ENCODE measurements at regions not wholly inside any gene's neighbourhood (a gene's known extent, or its start where the extent isn't known, plus 50 kb on each side); places are given as distances from the start of the nearest gene placed in this dataset.
A peak's percentile ranks its signal among the peaks of the same experiment; 100 is the strongest.

GRCh38 chr18:23377669-23378301, 75.3 kb upstream of the RIOK3 start:
- H3K27ac ChIP-seq (ENCODE audit: low read depth, low read length): peak overlapping the region; percentile 61
- no peak overlapping the region for H3K4me3 ChIP-seq (ENCODE audit: low read length)
- H3K36me3 ChIP-seq (ENCODE audit: control insufficient read depth, insufficient read depth, low read length): no peaks in the 10 kb centered on the region
- H3K27me3 ChIP-seq (ENCODE audit: control insufficient read depth, insufficient read depth, low read length): no peaks in the 10 kb centered on the region
- peaks cover 8% of the 10 kb centered on the region for H3K4me1 ChIP-seq (ENCODE audit: control insufficient read depth, insufficient read depth, low read length)
- no peak overlapping the region for H3K9ac ChIP-seq (ENCODE audit: low read length)

- Histone ChIP-seq H3K4me3 (ENCODE audit: low read length) (no peak overlapping the region), H3K27ac (ENCODE audit: low read depth, low read length) (peak overlapping the region; percentile 61), H3K36me3 (ENCODE audit: control insufficient read depth, insufficient read depth, low read length) (no peaks in the 10 kb centered on the region), H3K9ac (ENCODE audit: low read length) (no peak overlapping the region), H3K27me3 (ENCODE audit: control insufficient read depth, insufficient read depth, low read length) (no peaks in the 10 kb centered on the region), H3K4me1 (ENCODE audit: control insufficient read depth, insufficient read depth, low read length) (peaks cover 8% of the 10 kb centered on the region)
These were observed 74.8 kb upstream of the RIOK3 start for GRCh38 chr18:23378302-23378686.

GRCh38 chr18:23380001-23380550, 73.0 kb upstream of the RIOK3 start:
- Histone ChIP-seq H3K36me3 (ENCODE audit: control insufficient read depth, insufficient read depth, low read length) (no peaks in the 10 kb centered on the region), H3K4me3 (ENCODE audit: low read length) (no peak overlapping the region), H3K27me3 (ENCODE audit: control insufficient read depth, insufficient read depth, low read length) (no peaks in the 10 kb centered on the region), H3K4me1 (ENCODE audit: control insufficient read depth, insufficient read depth, low read length) (peaks cover 8% of the 10 kb centered on the region), H3K9ac (ENCODE audit: low read length) (no peak overlapping the region), H3K27ac (ENCODE audit: low read depth, low read length) (no peak overlapping the region)

- no peak overlapping the region for H3K4me3 ChIP-seq (ENCODE audit: low read length)
- H3K36me3 ChIP-seq (ENCODE audit: control insufficient read depth, insufficient read depth, low read length): no peaks in the 10 kb centered on the region
- H3K4me1 ChIP-seq (ENCODE audit: control insufficient read depth, insufficient read depth, low read length): peaks cover 8% of the 10 kb centered on the region
- no peak overlapping the region for H3K27ac ChIP-seq (ENCODE audit: low read depth, low read length)
- no peak overlapping the region for H3K9ac ChIP-seq (ENCODE audit: low read length)
- H3K27me3 ChIP-seq (ENCODE audit: control insufficient read depth, insufficient read depth, low read length): no peaks in the 10 kb centered on the region
These were observed 72.3 kb upstream of the RIOK3 start for GRCh38 chr18:23380817-23381216.

- no peak overlapping the region for H3K27ac ChIP-seq (ENCODE audit: low read depth, low read length)
- no peak overlapping the region for H3K4me3 ChIP-seq (ENCODE audit: low read length)
- peaks cover 3% of the 10 kb centered on the region for H3K4me1 ChIP-seq (ENCODE audit: control insufficient read depth, insufficient read depth, low read length)
- H3K36me3 ChIP-seq (ENCODE audit: control insufficient read depth, insufficient read depth, low read length): no peaks in the 10 kb centered on the region
- no peak overlapping the region for H3K9ac ChIP-seq (ENCODE audit: low read length)
- H3K27me3 ChIP-seq (ENCODE audit: control insufficient read depth, insufficient read depth, low read length): no peaks in the 10 kb centered on the region
These were observed 69.6 kb upstream of the RIOK3 start for GRCh38 chr18:23383494-23383893.

- no peaks in the 10 kb centered on the region for H3K36me3 ChIP-seq (ENCODE audit: control insufficient read depth, insufficient read depth, low read length)
- H3K27ac ChIP-seq (ENCODE audit: low read depth, low read length): no peak overlapping the region
- H3K4me1 ChIP-seq (ENCODE audit: control insufficient read depth, insufficient read depth, low read length): no peaks in the 10 kb centered on the region
These were observed 68.0 kb upstream of the RIOK3 start for GRCh38 chr18:23384778-23385736.

GRCh38 chr18:23386317-23386716, 66.8 kb upstream of the RIOK3 start:
- no peaks in the 10 kb centered on the region for H3K36me3 ChIP-seq (ENCODE audit: control insufficient read depth, insufficient read depth, low read length)
- no peak overlapping the region for H3K9ac ChIP-seq (ENCODE audit: low read length)
- no peaks in the 10 kb centered on the region for H3K4me1 ChIP-seq (ENCODE audit: control insufficient read depth, insufficient read depth, low read length)
- H3K4me3 ChIP-seq (ENCODE audit: low read length): no peak overlapping the region
- H3K27ac ChIP-seq (ENCODE audit: low read depth, low read length): no peak overlapping the region
- no peaks in the 10 kb centered on the region for H3K27me3 ChIP-seq (ENCODE audit: control insufficient read depth, insufficient read depth, low read length)

More at GRCh38 chr18:23384778-23385736, 68.0 kb upstream of the RIOK3 start:
- no peak overlapping the region for H3K4me3 ChIP-seq (ENCODE audit: low read length)
- no peaks in the 10 kb centered on the region for H3K27me3 ChIP-seq (ENCODE audit: control insufficient read depth, insufficient read depth, low read length)
- no peak overlapping the region for H3K9ac ChIP-seq (ENCODE audit: low read length)

GRCh38 chr18:23387265-23387664, 65.8 kb upstream of the RIOK3 start:
- no peaks in the 10 kb centered on the region for H3K4me1 ChIP-seq (ENCODE audit: control insufficient read depth, insufficient read depth, low read length)
- H3K27ac ChIP-seq (ENCODE audit: low read depth, low read length): no peak overlapping the region
- no peak overlapping the region for H3K4me3 ChIP-seq (ENCODE audit: low read length)
- no peak overlapping the region for H3K9ac ChIP-seq (ENCODE audit: low read length)
- H3K36me3 ChIP-seq (ENCODE audit: control insufficient read depth, insufficient read depth, low read length): no peaks in the 10 kb centered on the region
- H3K27me3 ChIP-seq (ENCODE audit: control insufficient read depth, insufficient read depth, low read length): no peaks in the 10 kb centered on the region

- H3K9ac ChIP-seq (ENCODE audit: low read length): no peak overlapping the region
- H3K4me3 ChIP-seq (ENCODE audit: low read length): no peak overlapping the region
- H3K4me1 ChIP-seq (ENCODE audit: control insufficient read depth, insufficient read depth, low read length): no peaks in the 10 kb centered on the region
- H3K27ac ChIP-seq (ENCODE audit: low read depth, low read length): no peak overlapping the region
- no peaks in the 10 kb centered on the region for H3K27me3 ChIP-seq (ENCODE audit: control insufficient read depth, insufficient read depth, low read length)
- H3K36me3 ChIP-seq (ENCODE audit: control insufficient read depth, insufficient read depth, low read length): no peaks in the 10 kb centered on the region
These were observed 64.7 kb upstream of the RIOK3 start for GRCh38 chr18:23388357-23388756.

- no peaks in the 10 kb centered on the region for H3K27me3 ChIP-seq (ENCODE audit: control insufficient read depth, insufficient read depth, low read length)
- H3K4me1 ChIP-seq (ENCODE audit: control insufficient read depth, insufficient read depth, low read length): no peaks in the 10 kb centered on the region
- no peak overlapping the region for H3K27ac ChIP-seq (ENCODE audit: low read depth, low read length)
- no peaks in the 10 kb centered on the region for H3K36me3 ChIP-seq (ENCODE audit: control insufficient read depth, insufficient read depth, low read length)
- H3K9ac ChIP-seq (ENCODE audit: low read length): no peak overlapping the region
- no peak overlapping the region for H3K4me3 ChIP-seq (ENCODE audit: low read length)
These were observed 61.9 kb upstream of the RIOK3 start for GRCh38 chr18:23391156-23391555.

- no peak overlapping the region for H3K4me3 ChIP-seq (ENCODE audit: low read length)
- no peak overlapping the region for H3K9ac ChIP-seq (ENCODE audit: low read length)
- no peaks in the 10 kb centered on the region for H3K4me1 ChIP-seq (ENCODE audit: control insufficient read depth, insufficient read depth, low read length)
- no peak overlapping the region for H3K27ac ChIP-seq (ENCODE audit: low read depth, low read length)
- no peaks in the 10 kb centered on the region for H3K27me3 ChIP-seq (ENCODE audit: control insufficient read depth, insufficient read depth, low read length)
- H3K36me3 ChIP-seq (ENCODE audit: control insufficient read depth, insufficient read depth, low read length): no peaks in the 10 kb centered on the region
These were observed 55.2 kb upstream of the RIOK3 start for GRCh38 chr18:23397907-23398306.

GRCh38 chr18:23398401-23398800, 54.7 kb upstream of the RIOK3 start:
- Histone ChIP-seq H3K9ac (ENCODE audit: low read length) (no peak overlapping the region), H3K27me3 (ENCODE audit: control insufficient read depth, insufficient read depth, low read length) (no peaks in the 10 kb centered on the region), H3K4me1 (ENCODE audit: control insufficient read depth, insufficient read depth, low read length) (no peaks in the 10 kb centered on the region), H3K27ac (ENCODE audit: low read depth, low read length) (no peak overlapping the region), H3K4me3 (ENCODE audit: low read length) (no peak overlapping the region), H3K36me3 (ENCODE audit: control insufficient read depth, insufficient read depth, low read length) (no peaks in the 10 kb centered on the region)
